ENCODE measurements at regions not wholly inside any gene's neighbourhood (a gene's known extent, or its start where the extent isn't known, plus 50 kb on each side); places are given as distances from the start of the nearest gene placed in this dataset.

DNA sequence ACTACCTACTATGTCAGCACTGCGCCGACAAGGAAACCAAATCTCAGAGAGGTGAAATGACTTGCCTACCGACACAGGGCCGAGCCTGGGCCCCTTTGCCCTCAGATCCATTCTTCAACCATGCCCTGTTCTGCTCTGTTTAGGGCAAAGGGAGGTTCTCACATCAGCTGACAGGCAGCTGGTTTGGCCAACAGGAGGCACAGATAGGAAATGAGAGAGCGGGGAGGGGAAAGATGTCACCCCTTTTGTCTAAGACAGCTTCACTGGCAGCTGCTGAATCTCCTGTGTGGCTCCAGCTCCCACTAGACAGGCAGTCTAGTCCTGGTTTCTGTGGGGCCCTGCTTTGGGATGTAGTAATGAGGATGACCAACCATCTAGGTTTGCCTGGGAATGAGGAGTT is 158.7 kb downstream of the TMEM200A start:
- H3K4me3 ChIP-seq (ENCODE audit: low read depth, low read length), result no peak overlapping the region
- no peak for DNase-seq (ENCODE audit: low read depth)
- TF ChIP-seq, protein P1, sequence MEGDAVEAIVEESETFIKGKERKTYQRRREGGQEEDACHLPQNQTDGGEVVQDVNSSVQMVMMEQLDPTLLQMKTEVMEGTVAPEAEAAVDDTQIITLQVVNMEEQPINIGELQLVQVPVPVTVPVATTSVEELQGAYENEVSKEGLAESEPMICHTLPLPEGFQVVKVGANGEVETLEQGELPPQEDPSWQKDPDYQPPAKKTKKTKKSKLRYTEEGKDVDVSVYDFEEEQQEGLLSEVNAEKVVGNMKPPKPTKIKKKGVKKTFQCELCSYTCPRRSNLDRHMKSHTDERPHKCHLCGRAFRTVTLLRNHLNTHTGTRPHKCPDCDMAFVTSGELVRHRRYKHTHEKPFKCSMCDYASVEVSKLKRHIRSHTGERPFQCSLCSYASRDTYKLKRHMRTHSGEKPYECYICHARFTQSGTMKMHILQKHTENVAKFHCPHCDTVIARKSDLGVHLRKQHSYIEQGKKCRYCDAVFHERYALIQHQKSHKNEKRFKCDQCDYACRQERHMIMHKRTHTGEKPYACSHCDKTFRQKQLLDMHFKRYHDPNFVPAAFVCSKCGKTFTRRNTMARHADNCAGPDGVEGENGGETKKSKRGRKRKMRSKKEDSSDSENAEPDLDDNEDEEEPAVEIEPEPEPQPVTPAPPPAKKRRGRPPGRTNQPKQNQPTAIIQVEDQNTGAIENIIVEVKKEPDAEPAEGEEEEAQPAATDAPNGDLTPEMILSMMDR (IDR thresholded peaks at IDR 0.05; ENCODE audit: insufficient read depth, low read length), result no peak

DNA sequence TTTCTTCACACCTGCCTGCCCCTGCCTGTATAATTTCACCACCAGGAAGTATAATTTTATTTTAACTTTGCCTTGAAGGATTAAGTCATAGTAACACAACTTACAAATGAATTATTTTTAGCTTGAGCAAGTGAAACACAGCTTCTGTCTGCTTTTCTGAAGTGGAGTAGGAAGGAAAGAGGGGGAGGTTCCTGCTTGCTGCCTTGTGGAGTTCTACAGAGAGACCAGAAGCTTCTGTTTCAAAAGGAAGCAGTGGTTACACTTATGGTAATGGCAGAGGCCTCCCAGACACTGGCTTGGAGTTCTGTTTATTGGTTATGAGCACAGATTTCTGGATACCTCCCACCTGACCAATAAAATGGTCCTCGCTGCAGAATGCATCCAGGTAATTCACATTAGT is 159.6 kb downstream of the TMEM200A start:
- DNase-seq (ENCODE audit: low read depth), result no peak
- TF ChIP-seq, protein P1 (IDR thresholded peaks at IDR 0.05; ENCODE audit: insufficient read depth, low read length), result no peak
- H3K4me3 ChIP-seq (ENCODE audit: low read depth, low read length), result no peak overlapping the region

- TF ChIP-seq, protein P1 (IDR thresholded peaks at IDR 0.05; ENCODE audit: insufficient read depth, low read length), result no peak
- no peak overlapping the region for H3K4me3 ChIP-seq (ENCODE audit: low read depth, low read length)
- no peak for DNase-seq (ENCODE audit: low read depth)
Measured at GRCh38 chr6:130526466-130526865, 160.6 kb downstream of the TMEM200A start.

DNA sequence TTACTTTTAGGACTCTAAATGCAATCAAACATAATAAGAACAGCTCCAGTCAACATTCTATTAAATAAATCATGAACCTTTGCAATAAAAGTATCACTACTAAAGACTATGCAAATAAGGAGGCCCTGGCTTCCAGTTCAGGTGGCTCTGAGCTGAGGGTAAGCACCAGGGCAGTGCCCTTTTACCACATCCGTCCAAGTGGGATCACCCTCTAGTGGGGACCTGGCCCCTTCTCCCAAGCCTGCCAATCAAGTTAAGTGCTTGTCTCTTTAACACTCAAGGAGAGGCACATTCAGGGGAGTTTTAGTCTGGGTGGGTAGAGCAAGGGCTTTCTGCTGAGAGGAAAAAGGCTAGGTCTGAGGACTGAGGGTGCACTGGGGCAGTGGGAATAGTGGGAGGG is 161.4 kb downstream of the TMEM200A start:
- H3K4me3 ChIP-seq (ENCODE audit: low read depth, low read length), result no peak overlapping the region
- TF ChIP-seq, protein P1 (IDR thresholded peaks at IDR 0.05; ENCODE audit: insufficient read depth, low read length), result no peak
- DNase-seq (ENCODE audit: low read depth), result no peak

DNA sequence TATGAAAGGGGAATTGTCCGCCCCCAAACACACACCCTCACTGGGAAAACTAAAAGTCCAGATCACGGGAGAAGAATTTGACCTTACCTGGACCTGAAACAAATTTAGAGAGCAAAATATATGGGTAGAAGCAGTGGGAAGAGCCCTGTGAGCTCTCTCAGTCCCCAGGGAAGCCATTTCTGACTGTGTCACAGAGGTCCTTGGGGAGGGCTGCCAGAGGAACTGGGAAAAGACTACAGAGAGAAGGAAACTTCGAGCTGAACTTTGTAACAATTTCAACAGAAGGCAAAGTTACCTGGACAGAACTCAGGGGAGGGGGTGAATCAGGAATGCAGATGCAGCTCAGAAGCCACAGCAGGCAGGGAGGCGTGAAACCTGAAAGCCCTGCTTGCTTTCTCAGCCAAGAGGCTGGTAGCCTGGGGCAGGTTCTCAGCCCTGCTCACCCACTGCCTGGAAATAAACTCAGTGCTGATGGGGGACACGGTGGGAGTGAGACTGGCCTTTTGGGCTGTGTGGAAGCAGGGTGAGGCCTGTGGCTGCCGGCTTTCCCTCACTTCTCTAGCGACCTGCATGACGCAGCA is 163.8 kb downstream of the TMEM200A start:
- H3K4me3 ChIP-seq (ENCODE audit: low read depth, low read length), result no peak overlapping the region
- TF ChIP-seq, protein P1 (IDR thresholded peaks at IDR 0.05; ENCODE audit: insufficient read depth, low read length), result no peak
- no peak for DNase-seq (ENCODE audit: low read depth)

GRCh38 chr6:130534627-130535026 is 168.8 kb downstream of the TMEM200A start:
- TF ChIP-seq, protein P1 (IDR thresholded peaks at IDR 0.05; ENCODE audit: insufficient read depth, low read length), result no peak
- no peak overlapping the region for H3K4me3 ChIP-seq (ENCODE audit: low read depth, low read length)

GRCh38 chr6:130535242-130535641 is 169.4 kb downstream of the TMEM200A start:
- no peak for DNase-seq (ENCODE audit: low read depth)
- TF ChIP-seq, protein P1 (IDR thresholded peaks at IDR 0.05; ENCODE audit: insufficient read depth, low read length), result no peak
- no peak overlapping the region for H3K4me3 ChIP-seq (ENCODE audit: low read depth, low read length)

More at GRCh38 chr6:130534627-130535026, 168.8 kb downstream of the TMEM200A start:
- no peak for DNase-seq (ENCODE audit: low read depth)
